GM12873 (cell line): ENCODE measurements at regions not wholly inside any gene's neighbourhood (a gene's known extent, or its start where the extent isn't known, plus 50 kb on each side); places are given as distances from the start of the nearest gene placed in this dataset.

ENCODE experiments used
- TF ChIP-seq, protein P1 (sequence below): IDR thresholded peaks from 2 replicates; pipeline ENCODE4 v1.5.1; 2012; ENCODE audit warnings: low read depth, mild to moderate bottlenecking, moderate library complexity, low read length, control low read depth; ENCODE audit not compliant: insufficient read depth; ENCODE audit errors: missing control alignments

DNA sequence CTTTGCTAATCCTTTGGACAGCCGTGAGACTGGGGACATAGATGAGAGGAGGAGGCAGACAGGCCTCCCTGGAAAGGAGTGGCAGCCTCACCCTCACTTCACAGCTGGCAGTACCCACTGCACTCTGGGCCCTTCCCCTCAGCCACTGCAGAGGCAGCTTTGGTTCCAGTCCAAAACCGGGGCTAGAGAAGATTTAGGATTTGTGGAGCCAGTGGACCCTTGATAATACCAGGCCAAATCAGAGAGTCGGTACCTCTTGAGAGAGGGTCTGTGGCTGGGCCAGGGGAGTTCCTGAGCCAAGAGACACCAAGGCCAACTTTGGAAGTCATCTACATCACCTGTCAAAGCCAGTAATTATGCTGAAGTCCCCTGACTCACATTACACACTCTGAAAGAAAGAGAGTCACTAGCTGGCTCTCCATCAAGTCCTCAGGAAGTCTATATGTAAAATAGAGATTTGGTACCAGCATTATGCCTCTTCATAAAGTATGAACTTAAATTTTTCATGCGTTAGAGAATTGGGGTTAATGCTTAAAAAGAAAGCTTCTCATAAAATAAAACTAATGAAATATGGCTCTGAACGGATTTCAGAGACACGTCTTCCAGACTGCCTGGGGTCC lies 244.1 kb upstream of the SEMA6D start:
- TF ChIP-seq, protein P1, sequence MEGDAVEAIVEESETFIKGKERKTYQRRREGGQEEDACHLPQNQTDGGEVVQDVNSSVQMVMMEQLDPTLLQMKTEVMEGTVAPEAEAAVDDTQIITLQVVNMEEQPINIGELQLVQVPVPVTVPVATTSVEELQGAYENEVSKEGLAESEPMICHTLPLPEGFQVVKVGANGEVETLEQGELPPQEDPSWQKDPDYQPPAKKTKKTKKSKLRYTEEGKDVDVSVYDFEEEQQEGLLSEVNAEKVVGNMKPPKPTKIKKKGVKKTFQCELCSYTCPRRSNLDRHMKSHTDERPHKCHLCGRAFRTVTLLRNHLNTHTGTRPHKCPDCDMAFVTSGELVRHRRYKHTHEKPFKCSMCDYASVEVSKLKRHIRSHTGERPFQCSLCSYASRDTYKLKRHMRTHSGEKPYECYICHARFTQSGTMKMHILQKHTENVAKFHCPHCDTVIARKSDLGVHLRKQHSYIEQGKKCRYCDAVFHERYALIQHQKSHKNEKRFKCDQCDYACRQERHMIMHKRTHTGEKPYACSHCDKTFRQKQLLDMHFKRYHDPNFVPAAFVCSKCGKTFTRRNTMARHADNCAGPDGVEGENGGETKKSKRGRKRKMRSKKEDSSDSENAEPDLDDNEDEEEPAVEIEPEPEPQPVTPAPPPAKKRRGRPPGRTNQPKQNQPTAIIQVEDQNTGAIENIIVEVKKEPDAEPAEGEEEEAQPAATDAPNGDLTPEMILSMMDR = no peak

DNA sequence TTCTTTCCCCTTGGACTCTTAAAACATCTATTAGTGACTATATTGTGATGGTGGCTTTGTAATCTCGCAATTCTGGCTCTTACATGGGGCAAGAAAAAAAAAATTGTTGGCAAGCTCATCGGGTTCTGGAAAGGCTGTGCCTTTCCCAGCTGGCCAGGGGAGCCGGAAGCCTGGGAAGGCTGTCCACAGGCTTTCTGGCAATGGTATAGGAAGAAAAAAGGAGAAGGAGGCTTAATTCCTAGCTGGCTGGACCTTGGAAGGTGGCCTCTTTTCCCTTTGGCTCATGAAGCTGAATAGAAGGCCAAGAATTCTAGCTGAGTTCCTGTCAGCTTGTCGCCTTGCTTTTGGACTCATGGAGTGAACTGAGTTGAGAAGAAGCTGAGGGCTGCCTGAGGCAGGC lies 243.5 kb upstream of the SEMA6D start:
- TF ChIP-seq, protein P1 = no peak

DNA sequence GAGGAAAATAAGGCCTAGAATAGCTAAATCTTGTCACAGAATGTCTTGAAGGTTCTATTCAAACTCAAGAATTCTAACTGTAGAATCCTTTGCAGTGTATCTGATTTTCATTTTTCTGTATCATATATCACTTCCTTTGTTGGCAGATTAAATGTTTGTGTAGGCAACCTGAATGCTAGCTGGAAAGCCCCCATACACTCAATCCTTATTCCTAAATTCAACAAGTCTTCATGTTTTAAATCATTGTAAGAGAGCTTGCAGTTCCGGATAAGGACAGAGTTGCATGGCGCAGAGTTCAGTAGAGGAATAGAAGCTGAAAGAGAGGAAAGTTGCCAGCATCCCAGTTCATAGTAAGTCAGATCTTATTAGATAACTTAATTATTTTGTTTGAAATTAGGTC lies 242.0 kb upstream of the SEMA6D start:
- TF ChIP-seq, protein P1 = no peak

DNA sequence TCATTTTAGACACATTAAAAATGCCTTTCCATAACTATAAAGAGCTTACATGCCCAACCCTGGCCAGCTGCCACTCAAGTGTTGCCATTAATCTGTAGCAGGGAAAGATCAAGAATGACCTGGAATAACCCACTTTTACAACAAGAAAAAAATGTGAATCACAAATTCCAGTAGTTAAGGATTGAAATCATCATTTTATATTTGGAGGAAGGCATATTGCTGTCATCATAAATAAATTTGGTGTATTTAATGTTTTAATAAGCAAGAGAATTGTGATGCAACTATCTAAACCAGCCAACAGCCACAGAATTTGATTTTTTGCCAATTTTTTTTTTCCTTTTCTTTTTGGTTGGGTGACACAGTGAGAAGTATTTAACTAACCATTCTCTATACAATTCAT lies 240.0 kb upstream of the SEMA6D start:
- TF ChIP-seq, protein P1 = no peak

DNA sequence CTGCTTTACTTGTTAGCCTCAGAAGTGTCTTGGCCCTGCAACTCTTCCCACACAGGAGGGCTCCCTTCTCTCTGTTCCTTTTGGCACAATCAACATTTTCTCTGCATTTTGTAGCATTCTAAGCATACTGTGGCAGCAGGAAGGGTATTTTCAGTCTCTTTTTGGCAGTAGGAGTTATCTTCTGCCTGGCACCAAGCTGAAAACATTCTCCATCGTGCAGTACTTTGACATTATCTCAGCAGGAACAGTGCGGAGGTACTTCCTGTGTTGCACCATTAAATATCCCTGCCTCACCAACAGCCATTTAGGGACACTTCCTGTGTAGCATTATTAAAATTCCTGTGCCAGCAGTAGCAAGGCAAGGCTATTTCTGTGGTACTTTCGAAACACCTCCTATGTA lies 233.2 kb upstream of the SEMA6D start:
- TF ChIP-seq, protein P1 = no peak

DNA sequence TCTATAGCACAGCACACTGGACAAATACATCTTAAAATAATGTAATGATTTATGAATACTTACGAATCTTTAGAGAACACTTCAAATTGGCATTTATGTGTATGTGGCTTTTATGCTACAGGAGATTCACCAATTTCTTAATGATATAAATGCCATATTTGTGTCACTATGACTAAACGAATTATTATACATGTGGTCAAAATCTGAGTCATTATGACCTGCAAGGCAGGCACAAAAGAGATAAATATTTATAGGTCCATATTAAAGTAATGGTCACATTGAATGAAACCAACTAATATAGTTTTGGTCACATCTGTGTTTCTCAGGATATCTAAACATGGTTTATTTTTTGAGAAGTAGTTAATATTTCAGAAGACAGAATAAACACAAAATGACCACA lies 232.3 kb upstream of the SEMA6D start:
- TF ChIP-seq, protein P1 = no peak

DNA sequence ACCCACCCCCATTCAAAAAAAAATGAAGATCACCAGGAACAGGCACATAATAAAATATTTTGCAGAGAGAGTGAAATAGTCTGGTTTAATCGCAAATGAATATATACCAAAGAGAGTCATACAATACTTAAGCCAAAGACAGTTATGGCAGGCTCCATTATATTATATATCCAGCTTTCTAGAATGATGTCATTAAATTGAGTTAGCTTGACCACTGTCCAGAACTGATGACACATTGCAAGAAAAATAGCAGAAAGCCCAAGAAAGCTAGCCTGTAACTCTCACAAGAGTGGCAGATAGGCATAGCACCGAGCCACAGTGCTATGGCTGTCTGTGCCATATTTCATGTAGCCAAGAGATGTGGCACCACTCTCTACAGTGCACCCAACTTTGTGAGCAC lies 231.9 kb upstream of the SEMA6D start:
- TF ChIP-seq, protein P1 = no peak
